B cell (primary cell): ENCODE measurements at regions not wholly inside any gene's neighbourhood (a gene's known extent, or its start where the extent isn't known, plus 50 kb on each side); places are given as distances from the start of the nearest gene placed in this dataset.

Source experiments
- ATAC-seq: fragments of 200-7000 bp; cut with Tn5 transposase; one replicate; pipeline ENCODE4 v1.10.0; 2021; ENCODE audit warnings: low read depth, mild to moderate bottlenecking, moderate number of reproducible peaks, moderate library complexity
- CTCF ChIA-PET: fragments of 350-600 bp; sonication (Branson Sonifier 250); formaldehyde crosslinking; loops from one replicate; lab custom pipeline; 2021; ENCODE audit warnings: antibody characterized with exemption, inconsistent platforms; lab: Charles Lee
- POLR2A ChIA-PET: fragments of 350-600 bp; sonication (Branson Sonifier 250); formaldehyde crosslinking; loops from one replicate; lab custom pipeline; 2021; ENCODE audit warnings: antibody characterized with exemption; lab: Charles Lee
- DNase-seq: peaks from one replicate; pipeline ENCODE4 v3.0.0; 2013
- H2AFZ ChIP-seq: 2 replicates; pipeline ENCODE4 v1.6.1; 2012; ENCODE audit warnings: mild to moderate bottlenecking, low read depth, low read length; ENCODE audit not compliant: insufficient read depth, poor library complexity, severe bottlenecking
- H3K27ac ChIP-seq, 2 donors: 1 replicate in 1 of 2; 2 replicates in 1 of 2; pipeline ENCODE4 v1.5.1; 2012 to 2013; ENCODE audit warnings: low read length in 2 of 2, mild to moderate bottlenecking in 2 of 2, moderate library complexity in 1 of 2
- H3K27me3 ChIP-seq, 4 experiments: fragments of 200-600 bp in 1 of 4; sonication (generic) in 1 of 4; replicated peaks in 1 of 4; 1 replicate in 2 of 4; 2 replicates in 2 of 4; pipeline versions ENCODE4 v1.6.1 to v1.7.0; 2013 to 2016; ENCODE audit warnings: low read length in 3 of 4, mild to moderate bottlenecking in 2 of 4, mixed read lengths in 1 of 4, moderate library complexity in 1 of 4; ENCODE audit not compliant: insufficient read depth in 4 of 4, control insufficient read depth in 3 of 4; ENCODE audit errors: control extremely low read depth in 1 of 4
- H3K36me3 ChIP-seq, 2 experiments: replicated peaks in 1 of 2; 1 replicate in 1 of 2; 2 replicates in 1 of 2; pipeline versions ENCODE4 v1.6.1 to v1.7.1; 2013; ENCODE audit warnings: low read length in 1 of 2; ENCODE audit not compliant: insufficient read depth in 2 of 2, control insufficient read depth in 1 of 2; ENCODE audit errors: control extremely low read depth in 1 of 2, extremely low read depth in 1 of 2
- H3K4me1 ChIP-seq, 2 donors: fragments of 200-600 bp in 1 of 2; sonication (generic) in 1 of 2; 1 replicate in 1 of 2; 2 replicates in 1 of 2; pipeline versions ENCODE4 v1.5.1 to v1.6.1; 2013 to 2017; ENCODE audit warnings: low read length in 2 of 2; ENCODE audit not compliant: control insufficient read depth in 2 of 2, insufficient read depth in 2 of 2
- H3K4me2 ChIP-seq: replicated peaks from 2 replicates; pipeline ENCODE3; 2012; ENCODE audit warnings: mild to moderate bottlenecking, low read depth, low read length; ENCODE audit not compliant: poor library complexity, severe bottlenecking
- H3K4me3 ChIP-seq, 5 experiments: fragments of 200-600 bp in 1 of 5; sonication (generic) in 1 of 5; 1 replicate in 3 of 5; 2 replicates in 2 of 5; pipeline versions ENCODE4 v1.5.1 to v1.7.0; 2011 to 2016; ENCODE audit warnings: low read length in 4 of 5, mild to moderate bottlenecking in 4 of 5, low read depth in 2 of 5, control low read depth in 1 of 5, moderate library complexity in 1 of 5; ENCODE audit not compliant: insufficient read depth in 1 of 5; ENCODE audit errors: control extremely low read depth in 1 of 5, extremely low read depth in 1 of 5
- H3K79me2 ChIP-seq: fragments of 200-600 bp; sonication (generic); one replicate; pipeline ENCODE4 v1.6.0; 2016; ENCODE audit warnings: low read length; ENCODE audit not compliant: control insufficient read depth, insufficient read depth
- H3K9ac ChIP-seq: fragments of 200-600 bp; sonication (generic); 2 replicates; pipeline ENCODE4 v1.6.1; 2017; ENCODE audit warnings: mild to moderate bottlenecking, low read length, moderate library complexity
- H3K9me3 ChIP-seq, 3 donors: one replicate each; pipeline versions ENCODE4 v1.6.1 to v1.7.1; 2013; ENCODE audit warnings: low read length in 2 of 3; ENCODE audit not compliant: control insufficient read depth in 2 of 3, insufficient read depth in 1 of 3; ENCODE audit errors: control extremely low read depth in 1 of 3
- H4K20me1 ChIP-seq: 2 replicates; pipeline ENCODE4 v1.6.0; 2012; ENCODE audit warnings: mild to moderate bottlenecking, low read length; ENCODE audit not compliant: insufficient read depth, control insufficient read depth, poor library complexity, severe bottlenecking
- H3K27ac Mint-ChIP-seq: one replicate; pipeline ENCODE4 v1.8.0; 2021; ENCODE audit warnings: mixed read lengths
- H3K27me3 Mint-ChIP-seq: one replicate; pipeline ENCODE4 v1.8.0; 2021; ENCODE audit warnings: mixed read lengths
- H3K4me1 Mint-ChIP-seq: one replicate; pipeline ENCODE4 v1.8.0; 2021; ENCODE audit warnings: mixed read lengths
- H3K4me3 Mint-ChIP-seq: one replicate; pipeline ENCODE4 v1.8.0; 2021; ENCODE audit warnings: mixed read lengths
- H3K9me3 Mint-ChIP-seq: one replicate; pipeline ENCODE4 v1.8.0; 2022; ENCODE audit warnings: mixed read lengths; ENCODE audit not compliant: insufficient read depth
- CTCF ChIP-seq: fragments of 200-600 bp; IDR thresholded peaks from one replicate; pipeline ENCODE4 v1.8.0; 2022; ENCODE audit warnings: antibody characterized with exemption, mild to moderate bottlenecking
- EZH2 ChIP-seq: IDR thresholded peaks from 2 replicates; pipeline ENCODE4 v1.6.1; 2012; ENCODE audit warnings: borderline replicate concordance, low read depth, mild to moderate bottlenecking, moderate library complexity, low read length; ENCODE audit not compliant: insufficient read depth, poor library complexity, severe bottlenecking
- WGBS: methylation state at CpG from one replicate; pipeline ENCODE4 v1.1.5; 2013; ENCODE audit warnings: missing lambda C conversion rate; ENCODE audit not compliant: insufficient coverage; 5-methylcytosine and 5-hydroxymethylcytosine counted together
- intact Hi-C: fragments of 100-400 bp; cut with micrococcal nuclease; formaldehyde crosslinking; loops from one replicate; pipeline ENCODE4 v1.10.0; 2022

GRCh38 chr13:110965755-110966134, 50.9 kb upstream of the ANKRD10 start:
- H3K4me1 Mint-ChIP-seq: no peaks in the 10 kb centered on the region
- H4K20me1 ChIP-seq: no peaks in the 10 kb centered on the region
- H3K27ac ChIP-seq: no peak overlapping the region
- ATAC-seq (no peak), DNase-seq (no peak)
- ChIA-PET CTCF (no interaction called here), POLR2A (no interaction called here)
- TF ChIP-seq EZH2 (no peak), CTCF (no peak)
- peaks cover 21% of the 10 kb centered on the region for H3K27me3 Mint-ChIP-seq
- H3K4me3 Mint-ChIP-seq: no peak overlapping the region
- H3K36me3 ChIP-seq: no peaks in the 10 kb centered on the region
- WGBS: 93% methylated on average over 5 of the region's 8 CpGs
- no peak overlapping the region for H3K27ac Mint-ChIP-seq
- intact Hi-C loops: no loop called here
- H3K4me3 ChIP-seq: no peak overlapping the region
- H2AFZ ChIP-seq: no peak overlapping the region
- H3K79me2 ChIP-seq: no peaks in the 10 kb centered on the region
- H3K4me1 ChIP-seq: no peaks in the 10 kb centered on the region
- peaks cover 0 to 4% (median 1%) of the 10 kb centered on the region in 4 experiments for H3K27me3 ChIP-seq
- peaks cover 3 to 18% (median 17%) of the 10 kb centered on the region in 3 donors for H3K9me3 ChIP-seq
- no peak overlapping the region for H3K9ac ChIP-seq
- H3K9me3 Mint-ChIP-seq: peaks cover 16% of the 10 kb centered on the region
- no peak overlapping the region for H3K4me2 ChIP-seq

- no peak overlapping the region for H3K4me2 ChIP-seq
- H3K9me3 ChIP-seq: peaks cover 3 to 22% (median 17%) of the 10 kb centered on the region in 3 donors
- CTCF ChIA-PET: no interaction called here
- no peak overlapping the region for H3K4me3 ChIP-seq
- no peaks in the 10 kb centered on the region for H3K79me2 ChIP-seq
- H3K36me3 ChIP-seq: no peaks in the 10 kb centered on the region
- peaks cover 16% of the 10 kb centered on the region for H3K9me3 Mint-ChIP-seq
- 61% methylated on average over 4 of the region's 5 CpGs for WGBS
- H3K27ac Mint-ChIP-seq: peak overlapping the region; percentile 28
- intact Hi-C loops: no loop called here
- H3K27me3 ChIP-seq: peaks cover 0 to 4% (median under 1%) of the 10 kb centered on the region in 4 experiments
- no peaks in the 10 kb centered on the region for H4K20me1 ChIP-seq
- H3K27me3 Mint-ChIP-seq: peaks cover 17% of the 10 kb centered on the region
- no peak for TF ChIP-seq EZH2
- no peak for TF ChIP-seq CTCF
- DNase-seq: no peak
- no peak overlapping the region for H3K27ac ChIP-seq
- H2AFZ ChIP-seq: no peak overlapping the region
- H3K4me1 Mint-ChIP-seq: no peaks in the 10 kb centered on the region
- no peak overlapping the region for H3K9ac ChIP-seq
- ATAC-seq: no peak
- POLR2A ChIA-PET: no interaction called here
- no peaks in the 10 kb centered on the region for H3K4me1 ChIP-seq
- no peak overlapping the region for H3K4me3 Mint-ChIP-seq
Observed at GRCh38 chr13:110965038-110965754, 50.3 kb upstream of the ANKRD10 start.
